AML-193 (cell line): ENCODE measurements at regions not wholly inside any gene's neighbourhood (a gene's known extent, or its start where the extent isn't known, plus 50 kb on each side); places are given as distances from the start of the nearest gene placed in this dataset.

Source experiments
- DNase-seq, 2 experiments: peaks; one replicate each; lab custom pipeline; 2025; lab: John Stamatoyannopoulos, UW

DNA sequence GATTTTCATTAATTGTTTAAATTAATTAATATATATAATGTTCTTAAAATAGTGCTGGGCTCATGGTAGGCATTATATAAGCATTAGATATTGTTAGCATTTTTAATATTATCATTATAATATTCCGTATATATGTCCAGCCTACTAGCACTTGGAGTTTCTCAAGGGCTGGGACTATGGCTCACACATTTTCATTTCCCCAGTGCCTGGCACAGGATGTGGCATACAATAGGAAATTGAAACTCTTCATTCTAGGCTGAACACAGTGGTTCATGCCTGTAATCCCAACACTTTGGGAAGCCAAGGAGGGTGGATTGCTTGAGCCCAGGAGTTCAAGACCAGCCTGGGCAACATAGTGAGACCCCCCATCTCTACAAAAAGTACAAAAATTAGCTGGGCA lies 170.4 kb downstream of the RSL24D1 start:
- DNase-seq, result no peak

DNA sequence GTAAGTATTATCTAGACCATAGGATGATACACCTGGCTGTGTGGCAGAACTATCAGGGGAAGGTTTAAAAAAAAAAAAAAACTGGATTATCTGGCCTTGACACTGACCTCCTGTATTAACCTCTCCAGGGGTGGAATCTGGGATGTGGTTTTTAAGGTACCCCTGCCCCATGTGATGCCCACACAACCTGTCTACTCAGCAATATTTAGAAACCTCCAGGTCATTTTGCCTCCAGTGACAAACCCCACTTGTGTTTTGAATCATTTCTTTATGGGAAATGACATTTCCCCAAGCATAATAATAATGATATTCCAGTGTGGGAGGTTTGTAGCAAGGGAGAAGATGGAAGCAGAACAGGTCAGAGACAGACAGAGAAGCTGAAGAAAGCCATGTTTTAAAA lies 179.1 kb downstream of the RSL24D1 start:
- no peak for DNase-seq

DNA sequence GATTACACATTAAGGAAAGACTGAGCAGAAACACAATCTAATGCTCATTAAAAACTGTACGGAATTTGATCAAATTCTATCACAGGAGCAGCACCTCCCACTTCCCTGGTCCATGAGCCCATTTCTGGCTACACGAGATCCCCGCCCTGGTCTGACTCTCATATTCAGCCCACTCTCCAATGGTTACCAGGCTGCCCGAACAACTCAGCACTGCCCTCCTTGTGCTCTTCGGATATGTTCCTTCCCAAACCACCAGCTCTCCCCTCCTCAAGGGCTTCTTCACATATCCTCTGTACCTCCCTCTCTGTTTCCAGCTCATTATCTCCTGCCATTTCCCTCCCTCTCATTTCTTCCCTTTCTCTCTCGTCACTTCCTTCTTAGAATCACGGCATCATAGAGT lies 180.5 kb downstream of the RSL24D1 start:
- DNase-seq, result no peak

DNA sequence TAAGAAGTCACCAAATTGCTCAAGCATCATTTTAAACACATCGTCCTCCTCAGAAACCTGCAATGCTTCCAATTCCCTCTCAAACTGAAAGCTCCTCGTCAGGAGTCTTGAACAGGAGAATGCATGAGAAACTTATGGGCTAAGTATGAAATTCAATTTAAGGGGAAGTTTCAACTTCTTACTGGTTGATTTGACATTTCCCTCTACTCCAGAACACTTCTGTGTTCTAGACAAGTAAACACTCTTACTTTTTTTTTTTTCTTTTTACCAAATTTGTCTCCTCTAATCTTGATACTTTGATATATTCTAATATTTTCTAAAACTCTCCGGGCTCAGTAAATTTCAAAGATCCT lies 181.7 kb downstream of the RSL24D1 start:
- DNase-seq, result no peak

DNA sequence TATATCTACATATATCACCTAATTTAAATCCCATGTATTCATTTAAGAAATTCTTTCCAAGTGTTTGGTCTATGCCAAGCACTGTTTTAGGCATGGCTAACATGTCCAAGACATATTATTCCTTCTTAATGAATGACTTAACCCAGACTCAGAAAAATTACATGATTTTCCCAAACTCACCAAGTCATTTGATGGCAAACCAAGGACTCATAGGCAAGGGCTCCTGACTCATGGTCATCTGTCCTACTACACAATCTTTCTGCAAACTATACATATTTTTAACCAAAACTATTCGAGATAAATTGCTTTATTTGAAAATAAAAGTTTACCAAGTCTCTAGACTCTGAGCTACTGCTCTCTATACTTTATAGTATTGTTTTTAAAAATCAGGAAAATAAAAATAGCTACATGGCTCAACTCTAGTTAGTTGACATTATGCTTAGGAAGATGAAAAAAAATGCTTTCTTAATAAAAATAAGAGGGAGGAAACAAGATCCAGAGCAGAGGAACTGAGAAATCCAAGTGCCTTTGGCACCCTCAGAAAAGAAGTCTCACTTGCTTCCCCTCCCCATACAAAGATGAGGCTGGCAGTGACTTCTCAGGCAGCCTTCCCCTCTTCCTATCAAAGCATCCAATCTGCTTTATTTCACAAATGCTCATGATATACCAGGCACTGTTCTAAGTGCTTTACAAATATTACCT lies 182.2 kb downstream of the RSL24D1 start:
- DNase-seq, result no peak

- no peak for DNase-seq
Measured at GRCh38 chr15:55008421-55008820, 188.3 kb downstream of the RSL24D1 start.

- DNase-seq, result no peak
Measured at GRCh38 chr15:55007561-55007960, 189.2 kb downstream of the RSL24D1 start.

DNA sequence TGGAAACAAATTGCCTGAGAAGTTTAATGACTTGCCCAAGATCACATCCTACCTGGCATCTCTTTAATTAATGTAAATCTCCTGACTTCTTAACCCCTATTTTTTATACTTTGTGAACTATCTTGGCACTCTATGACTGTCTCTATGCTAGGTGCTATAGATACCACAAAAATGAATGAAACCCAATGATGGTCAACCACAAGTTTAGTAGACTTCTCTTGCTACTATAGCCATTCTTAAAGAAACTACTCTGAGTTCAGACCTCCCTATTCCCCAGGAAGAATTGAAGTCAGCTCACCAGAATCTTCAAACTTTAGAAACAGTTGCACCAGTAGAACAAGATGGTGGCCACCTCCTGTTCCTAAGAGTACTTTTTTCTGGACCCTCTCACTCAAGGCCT lies 191.1 kb downstream of the RSL24D1 start:
- no peak for DNase-seq

DNA sequence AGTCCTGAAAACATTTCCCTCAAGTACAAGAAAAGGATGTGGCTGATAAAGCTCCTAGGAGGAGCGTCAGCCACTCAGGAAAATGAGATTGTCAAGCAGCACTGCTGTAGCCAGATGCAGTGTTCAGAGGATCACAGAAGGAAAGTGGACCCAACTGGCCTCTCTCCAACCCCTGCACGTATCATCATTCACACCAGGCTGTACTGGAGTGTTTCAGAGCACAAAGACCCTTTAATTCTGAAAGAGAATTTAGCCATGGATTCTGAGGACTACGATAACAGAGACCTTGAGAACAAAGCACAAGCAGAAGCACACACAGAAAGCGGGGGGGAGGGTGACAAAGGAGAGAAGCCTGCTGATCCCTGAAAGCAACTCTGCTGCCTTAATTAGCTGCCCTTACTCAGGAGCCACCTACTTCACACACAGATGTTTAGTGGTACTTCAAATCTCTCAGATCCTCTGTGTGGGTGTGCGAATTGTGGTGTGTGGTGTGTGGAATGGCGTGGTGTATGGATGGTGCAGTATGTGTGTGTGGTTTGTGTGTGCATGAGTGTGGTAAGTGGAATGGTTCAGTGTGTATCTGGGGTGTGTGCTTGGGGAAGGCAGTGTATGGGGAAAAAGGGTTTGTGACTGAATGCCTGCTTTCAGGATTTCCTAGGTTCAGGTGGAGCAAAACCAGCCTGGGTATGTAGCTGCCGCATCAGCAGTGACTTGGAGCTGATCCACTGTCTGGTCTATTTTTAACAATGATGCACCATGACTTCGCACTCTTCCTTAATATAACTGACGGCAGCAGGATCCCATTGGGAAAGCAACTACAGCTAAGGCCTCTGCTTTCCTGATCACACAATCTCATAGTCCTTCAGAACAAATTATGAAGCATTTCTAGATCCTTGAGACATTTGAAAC lies 192.5 kb downstream of the RSL24D1 start:
- no peak for DNase-seq

DNA sequence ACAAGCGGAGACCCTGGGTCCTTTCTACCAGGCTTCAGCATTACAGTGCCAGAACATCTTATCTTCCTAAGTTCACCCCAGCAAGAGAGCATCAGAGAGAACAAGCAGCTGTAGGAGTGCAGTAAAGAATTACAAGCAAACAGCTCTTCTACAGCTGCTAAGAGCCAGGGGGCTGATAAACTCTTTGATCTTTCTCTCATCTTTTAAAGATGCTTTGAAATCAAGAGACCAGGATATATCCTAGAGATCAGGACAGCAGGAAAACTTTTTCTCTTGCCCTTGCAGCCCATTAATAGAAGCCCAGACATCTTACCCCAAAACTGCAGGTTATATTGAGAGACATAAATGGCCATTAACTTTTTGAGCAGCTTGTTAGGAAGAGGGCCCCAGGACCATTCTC lies 198.1 kb downstream of the RSL24D1 start:
- no peak for DNase-seq

GRCh38 chr15:54990793-54991192 lies 205.9 kb downstream of the RSL24D1 start:
- DNase-seq, result no peak

DNA sequence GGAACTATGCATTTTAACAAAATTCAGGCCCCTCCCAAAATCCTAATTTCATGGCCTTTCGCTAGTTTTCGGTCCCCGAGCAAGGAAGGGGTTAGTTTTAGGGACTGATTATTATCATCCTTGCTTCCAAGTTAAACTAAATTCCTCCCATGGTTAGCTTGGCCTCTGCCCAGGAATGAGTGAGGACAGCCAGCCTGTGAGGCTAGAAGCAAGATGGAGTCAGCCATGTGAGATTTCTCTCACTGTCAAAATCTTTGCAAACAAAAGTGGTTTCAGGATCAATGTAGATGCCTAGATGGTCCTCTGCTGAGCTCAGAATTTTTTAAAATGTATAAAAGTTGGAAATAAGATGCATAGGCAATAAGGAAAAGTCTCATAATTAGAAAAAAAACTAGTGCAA lies 208.9 kb downstream of the RSL24D1 start:
- DNase-seq, result no peak

DNA sequence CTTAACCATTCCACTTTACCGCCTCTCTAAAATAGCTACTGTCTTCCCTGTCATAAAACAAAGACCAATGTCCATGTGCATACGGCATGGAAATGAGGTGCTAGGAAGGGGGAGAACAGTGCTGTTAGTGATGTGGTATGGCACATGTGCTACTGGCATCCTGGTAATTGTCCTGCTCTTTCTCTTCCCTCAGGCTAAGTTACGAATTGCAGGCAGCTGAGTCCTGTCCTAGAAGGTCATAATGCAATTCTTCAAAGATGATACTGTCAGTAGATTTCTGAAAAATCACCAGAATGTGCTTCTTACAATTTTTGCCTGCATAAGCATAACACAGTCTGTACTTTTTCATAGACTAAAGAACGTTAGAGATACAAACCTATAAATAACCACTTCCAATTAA lies 216.8 kb downstream of the RSL24D1 start:
- no peak for DNase-seq

- DNase-seq, result no peak
Measured at GRCh38 chr15:54962637-54963036, 234.1 kb downstream of the RSL24D1 start.

DNA sequence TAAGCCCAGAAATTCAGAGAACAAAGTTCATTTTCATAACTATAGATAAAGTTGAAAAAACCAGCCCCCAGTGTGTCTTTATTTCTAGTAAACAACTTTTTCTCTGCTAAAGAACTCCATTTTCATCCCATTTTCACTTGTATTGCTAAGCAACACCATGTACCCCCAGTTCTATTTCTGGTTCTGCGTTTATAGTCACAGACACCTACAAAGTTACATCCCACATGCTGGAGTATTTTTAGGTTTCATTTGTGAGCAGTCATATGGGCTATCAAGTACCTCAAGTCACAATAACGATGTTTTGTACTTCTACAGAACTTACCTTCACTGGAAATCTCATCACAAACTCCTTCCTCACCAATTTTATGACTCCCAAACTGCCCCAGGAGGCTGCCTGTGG lies 236.5 kb downstream of the RSL24D1 start:
- no peak for DNase-seq

DNA sequence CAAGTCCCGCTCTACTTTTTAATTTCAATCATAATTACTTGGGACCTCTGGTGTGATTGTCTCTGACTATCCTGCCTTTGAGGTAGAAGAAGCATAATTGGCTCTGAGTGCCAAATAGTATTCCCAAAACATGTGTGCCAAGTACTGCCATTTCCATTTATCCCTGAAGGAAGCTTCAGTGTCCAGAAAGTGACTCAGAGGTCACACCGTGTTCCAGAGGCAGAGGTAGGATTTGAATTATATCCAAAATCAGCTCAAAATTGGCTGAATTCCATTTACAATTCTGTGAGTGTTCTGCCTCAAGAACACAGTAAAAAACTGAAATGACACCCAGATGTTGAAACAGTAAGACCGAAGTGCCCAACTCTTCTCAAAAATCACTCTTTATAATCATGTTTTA lies 255.3 kb downstream of the RSL24D1 start:
- no peak for DNase-seq

DNA sequence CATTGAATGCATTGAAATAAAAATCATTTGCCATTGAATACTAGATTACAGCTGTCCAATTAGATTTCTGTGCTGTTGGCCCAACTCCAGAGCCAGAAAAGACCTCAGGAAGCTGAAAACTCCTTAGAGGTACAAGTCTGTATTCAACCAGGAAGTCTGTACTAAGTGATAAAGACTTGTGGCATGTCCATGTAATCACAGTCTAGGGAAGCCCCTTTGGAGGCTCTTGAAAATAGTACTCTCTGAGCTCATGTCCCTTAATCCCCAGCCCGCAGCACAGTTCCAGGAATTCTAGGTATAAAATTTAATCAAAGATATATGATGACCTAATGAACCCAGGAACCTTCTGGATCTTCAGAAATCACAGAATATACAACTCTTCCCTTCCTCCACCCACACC lies 279.4 kb downstream of the RSL24D1 start:
- DNase-seq, result no peak

GRCh38 chr15:54915380-54915779 lies 281.4 kb downstream of the RSL24D1 start:
- no peak for DNase-seq

DNA sequence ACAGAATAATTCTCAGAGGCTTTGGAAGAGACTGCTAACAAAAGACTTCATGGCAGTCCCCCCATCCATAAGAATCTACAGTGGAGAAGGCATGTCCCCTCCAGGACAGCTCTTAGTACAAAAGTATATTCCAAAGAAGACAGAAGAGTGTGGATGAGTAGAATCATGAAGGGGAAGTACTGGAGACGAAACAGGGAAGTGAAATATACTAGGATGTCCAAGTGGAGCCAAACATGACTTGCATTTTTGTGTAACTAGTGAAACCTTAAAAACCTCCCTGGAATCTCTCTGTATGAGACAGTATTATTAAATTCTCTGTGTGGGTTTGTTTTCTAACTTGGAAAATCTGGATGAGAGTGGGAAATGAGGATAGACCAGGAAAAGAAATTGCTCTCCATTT lies 312.4 kb downstream of the RSL24D1 start:
- no peak for DNase-seq

GRCh38 chr15:54859982-54860381 lies 336.8 kb downstream of the RSL24D1 start:
- DNase-seq, result no peak

GRCh38 chr15:54854667-54855066 lies 342.1 kb downstream of the RSL24D1 start:
- no peak for DNase-seq

DNA sequence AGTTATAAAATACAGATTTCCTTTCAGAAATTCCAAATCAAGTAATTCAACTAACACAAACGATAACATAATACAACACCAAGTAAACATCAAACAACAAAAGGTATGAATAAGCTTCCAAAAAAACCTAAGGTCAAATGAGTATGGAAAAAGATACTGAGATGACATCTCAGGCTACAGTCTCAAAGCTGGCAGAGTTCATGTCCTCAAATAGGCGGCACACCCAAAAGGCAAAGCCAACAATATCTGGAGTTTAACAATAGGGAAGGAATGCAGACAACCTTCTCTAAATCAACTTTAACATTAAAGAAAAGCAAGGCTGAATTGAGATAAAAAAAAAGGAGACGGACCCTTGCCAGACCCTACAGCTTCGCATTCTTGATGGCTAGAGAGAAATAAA lies 346.6 kb downstream of the RSL24D1 start:
- DNase-seq, result no peak

DNA sequence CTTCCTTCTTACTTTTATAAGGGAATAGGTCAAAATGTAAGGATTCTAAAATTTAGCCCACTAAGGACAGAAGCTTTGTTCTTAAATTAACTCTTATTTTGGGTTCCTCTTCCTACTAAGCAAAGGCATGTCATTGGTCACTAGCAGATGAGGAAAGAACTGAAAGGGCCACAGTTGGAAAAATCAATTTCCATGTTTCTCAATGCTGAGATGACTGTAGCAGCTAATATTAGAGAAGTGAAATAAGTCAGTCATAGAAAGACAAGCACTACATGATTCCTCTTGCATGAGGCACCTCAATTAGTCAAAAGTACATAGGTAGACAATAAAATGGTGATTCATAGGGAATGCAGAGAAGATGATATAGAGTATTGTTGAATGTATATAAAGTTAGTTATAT lies 353.7 kb downstream of the RSL24D1 start:
- no peak for DNase-seq
